Erythroblast (primary cell): ENCODE measurements at regions not wholly inside any gene's neighbourhood (a gene's known extent, or its start where the extent isn't known, plus 50 kb on each side); places are given as distances from the start of the nearest gene placed in this dataset.
"Not testable (repeated sequence)": the region's sequence is repeated elsewhere in the genome, so short reads cannot be mapped to it uniquely, and the experiment has no call there.

ENCODE experiments used
- DNase-seq, 2 experiments: peaks; one replicate each; lab custom pipeline; 2025; lab: John Stamatoyannopoulos, UW
- GATA1 ChIP-seq: IDR thresholded peaks from 2 replicates; pipeline ENCODE4 v1.6.1; 2011; ENCODE audit warnings: low read depth, mild to moderate bottlenecking, control low read depth, low read length, moderate library complexity
- POLR2A ChIP-seq: IDR thresholded peaks from 2 replicates; pipeline ENCODE4 v1.6.1; 2011; ENCODE audit warnings: mild to moderate bottlenecking, low read length

GRCh38 chr5:152456815-152457443, 51.9 kb upstream of the NMUR2 start:
- no peak for DNase-seq
- TF ChIP-seq GATA1 (no peak), POLR2A (no peak)

GRCh38 chr5:152462021-152462721, 57.1 kb upstream of the NMUR2 start:
- no peak for DNase-seq
- TF ChIP-seq POLR2A (no peak), GATA1 (no peak)

- TF ChIP-seq GATA1 (no peak), POLR2A (no peak)
- no peak for DNase-seq
These were observed 59.0 kb upstream of the NMUR2 start for GRCh38 chr5:152464048-152464447.

- no peak for DNase-seq
- TF ChIP-seq POLR2A (no peak), GATA1 (no peak)
These were observed 60.1 kb upstream of the NMUR2 start for GRCh38 chr5:152465140-152465539.

- no peak for TF ChIP-seq GATA1
- no peak for TF ChIP-seq POLR2A
- no peak for DNase-seq
These were observed 61.1 kb upstream of the NMUR2 start for GRCh38 chr5:152466085-152466745.

- no peak for TF ChIP-seq POLR2A
- TF ChIP-seq GATA1, result no peak
- no peak for DNase-seq
These were observed 65.1 kb upstream of the NMUR2 start for GRCh38 chr5:152470167-152470566.

GRCh38 chr5:152472083-152472482, 67.0 kb upstream of the NMUR2 start:
- TF ChIP-seq GATA1 (no peak), POLR2A (no peak)
- no peak for DNase-seq

GRCh38 chr5:152474961-152475360, 69.9 kb upstream of the NMUR2 start:
- DNase-seq, result no peak
- TF ChIP-seq POLR2A, result no peak
- no peak for TF ChIP-seq GATA1

- TF ChIP-seq POLR2A, result no peak
- TF ChIP-seq GATA1, result no peak
- no peak for DNase-seq
These were observed 72.5 kb upstream of the NMUR2 start for GRCh38 chr5:152477536-152477935.

- DNase-seq, result not testable (repeated sequence)
These were observed 74.8 kb upstream of the NMUR2 start for GRCh38 chr5:152479866-152480265.

- DNase-seq, result not testable (repeated sequence)
These were observed 75.6 kb upstream of the NMUR2 start for GRCh38 chr5:152480677-152481076.

- no peak for TF ChIP-seq GATA1
- TF ChIP-seq POLR2A, result no peak
- no peak for DNase-seq
These were observed 82.1 kb upstream of the NMUR2 start for GRCh38 chr5:152487130-152487529.

GRCh38 chr5:152488869-152489268, 83.8 kb upstream of the NMUR2 start:
- TF ChIP-seq GATA1 (no peak), POLR2A (no peak)
- no peak for DNase-seq

- TF ChIP-seq GATA1, result no peak
- no peak for TF ChIP-seq POLR2A
- DNase-seq, result no peak
These were observed 94.9 kb upstream of the NMUR2 start for GRCh38 chr5:152499814-152500535.

GRCh38 chr5:152501294-152501693, 96.2 kb upstream of the NMUR2 start:
- no peak for TF ChIP-seq POLR2A
- no peak for TF ChIP-seq GATA1
- DNase-seq, result no peak
